Adrenal gland (tissue), 5 donors: ENCODE measurements at regions not wholly inside any gene's neighbourhood (a gene's known extent, or its start where the extent isn't known, plus 50 kb on each side); places are given as distances from the start of the nearest gene placed in this dataset.

Source experiments
- POLR2A ChIP-seq, 2 donors: fragments of 450-650 bp; IDR thresholded peaks; one replicate each; pipeline ENCODE4 v1.6.1; 2017; ENCODE audit warnings: antibody characterized with exemption in 2 of 2, mild to moderate bottlenecking in 2 of 2, moderate library complexity in 1 of 2
- TF ChIP-seq, protein P1 (sequence below), 6 experiments: fragments of 450-650 bp in 4 of 6; fragments of 200-600 bp in 2 of 6; sonication (generic) in 1 of 6; IDR thresholded peaks; 1 replicate in 5 of 6; 2 replicates in 1 of 6; pipeline versions ENCODE4 v1.5.1 to v1.8.0; 2016 to 2021; ENCODE audit warnings: antibody characterized with exemption in 6 of 6, mild to moderate bottlenecking in 2 of 6, moderate library complexity in 1 of 6
- donor health status: DM: no; HTN: no; CAD: no.

DNA sequence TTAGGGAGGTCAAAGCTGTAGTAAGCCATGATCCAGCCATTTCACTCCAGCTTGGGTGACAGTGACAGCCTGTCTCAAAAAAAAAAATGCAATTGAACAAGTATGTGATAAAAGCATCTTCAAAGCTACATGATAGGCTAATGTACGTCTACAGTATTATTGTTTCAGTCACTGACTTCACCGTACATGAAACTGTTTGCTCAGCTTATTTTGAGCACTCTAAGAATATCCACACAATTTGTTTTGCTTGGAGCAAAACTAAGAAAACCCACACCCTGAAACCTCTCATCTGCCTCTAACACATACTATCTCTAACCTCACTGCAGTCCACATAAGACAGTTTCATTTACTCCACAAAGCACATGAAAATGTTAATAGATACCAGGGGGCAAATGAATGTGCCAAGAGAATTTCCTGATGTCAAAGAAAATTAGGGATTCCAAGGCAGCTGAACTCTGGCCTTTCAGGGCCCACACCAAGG is 60.7 kb downstream of the KCNA4 start:
- TF ChIP-seq, protein P1, sequence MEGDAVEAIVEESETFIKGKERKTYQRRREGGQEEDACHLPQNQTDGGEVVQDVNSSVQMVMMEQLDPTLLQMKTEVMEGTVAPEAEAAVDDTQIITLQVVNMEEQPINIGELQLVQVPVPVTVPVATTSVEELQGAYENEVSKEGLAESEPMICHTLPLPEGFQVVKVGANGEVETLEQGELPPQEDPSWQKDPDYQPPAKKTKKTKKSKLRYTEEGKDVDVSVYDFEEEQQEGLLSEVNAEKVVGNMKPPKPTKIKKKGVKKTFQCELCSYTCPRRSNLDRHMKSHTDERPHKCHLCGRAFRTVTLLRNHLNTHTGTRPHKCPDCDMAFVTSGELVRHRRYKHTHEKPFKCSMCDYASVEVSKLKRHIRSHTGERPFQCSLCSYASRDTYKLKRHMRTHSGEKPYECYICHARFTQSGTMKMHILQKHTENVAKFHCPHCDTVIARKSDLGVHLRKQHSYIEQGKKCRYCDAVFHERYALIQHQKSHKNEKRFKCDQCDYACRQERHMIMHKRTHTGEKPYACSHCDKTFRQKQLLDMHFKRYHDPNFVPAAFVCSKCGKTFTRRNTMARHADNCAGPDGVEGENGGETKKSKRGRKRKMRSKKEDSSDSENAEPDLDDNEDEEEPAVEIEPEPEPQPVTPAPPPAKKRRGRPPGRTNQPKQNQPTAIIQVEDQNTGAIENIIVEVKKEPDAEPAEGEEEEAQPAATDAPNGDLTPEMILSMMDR (IDR thresholded peaks at IDR 0.05), result no peak
- TF ChIP-seq POLR2A (IDR thresholded peaks at IDR 0.05), result no peak
